Dedifferentiated amniotic fluid mesenchymal stem cell (primary cell): ENCODE measurements at regions not wholly inside any gene's neighbourhood (a gene's known extent, or its start where the extent isn't known, plus 50 kb on each side); places are given as distances from the start of the nearest gene placed in this dataset.

Experiments used
- DNase-seq: peaks from one replicate; pipeline ENCODE4 v3.0.0-alpha.2; 2016; ENCODE audit errors: extremely low spot score

GRCh38 chr6:140044626-140045025 lies 670.2 kb upstream of the CITED2 start:
- no peak for DNase-seq

GRCh38 chr6:140043762-140044378 lies 669.4 kb upstream of the CITED2 start:
- no peak for DNase-seq

GRCh38 chr6:140043357-140043756 lies 668.9 kb upstream of the CITED2 start:
- peak; percentile 45 for DNase-seq

- DNase-seq, result no peak
These were observed 667.3 kb upstream of the CITED2 start for GRCh38 chr6:140041571-140042332.

- DNase-seq, result no peak
These were observed 666.6 kb upstream of the CITED2 start for GRCh38 chr6:140041056-140041455.

GRCh38 chr6:140040396-140040795 lies 665.9 kb upstream of the CITED2 start:
- DNase-seq, result no peak

GRCh38 chr6:140039364-140039763 lies 664.9 kb upstream of the CITED2 start:
- no peak for DNase-seq

GRCh38 chr6:140036196-140036595 lies 661.7 kb upstream of the CITED2 start:
- no peak for DNase-seq

- DNase-seq, result no peak
These were observed 657.7 kb upstream of the CITED2 start for GRCh38 chr6:140032189-140032588.

GRCh38 chr6:140029551-140029950 lies 655.1 kb upstream of the CITED2 start:
- DNase-seq, result no peak

GRCh38 chr6:140027219-140027618 lies 652.8 kb upstream of the CITED2 start:
- DNase-seq, result no peak

- DNase-seq, result no peak
These were observed 652.1 kb upstream of the CITED2 start for GRCh38 chr6:140026546-140026945.

- DNase-seq, result no peak
These were observed 650.7 kb upstream of the CITED2 start for GRCh38 chr6:140025171-140025570.

GRCh38 chr6:140020207-140020791 lies 645.9 kb upstream of the CITED2 start:
- DNase-seq, result no peak

- no peak for DNase-seq
These were observed 644.1 kb upstream of the CITED2 start for GRCh38 chr6:140018588-140018987.

- no peak for DNase-seq
These were observed 643.0 kb upstream of the CITED2 start for GRCh38 chr6:140017470-140017869.

- DNase-seq, result no peak
These were observed 637.7 kb upstream of the CITED2 start for GRCh38 chr6:140012150-140012549.

- no peak for DNase-seq
These were observed 637.1 kb upstream of the CITED2 start for GRCh38 chr6:140011537-140011936.

GRCh38 chr6:140009286-140009685 lies 634.8 kb upstream of the CITED2 start:
- no peak for DNase-seq

GRCh38 chr6:140007525-140007924 lies 633.1 kb upstream of the CITED2 start:
- no peak for DNase-seq

GRCh38 chr6:140003217-140003616 lies 628.8 kb upstream of the CITED2 start:
- no peak for DNase-seq

GRCh38 chr6:140002396-140003022 lies 628.1 kb upstream of the CITED2 start:
- peak; percentile 72 for DNase-seq
